Keratinocyte (primary cell): ENCODE measurements at regions not wholly inside any gene's neighbourhood (a gene's known extent, or its start where the extent isn't known, plus 50 kb on each side); places are given as distances from the start of the nearest gene placed in this dataset.

Experiments used
- DNase-seq: peaks from one replicate; pipeline ENCODE4 v3.0.0-alpha.2; 2011; ENCODE audit warnings: low read depth, missing footprints, low spot score
- FAIRE-seq: peaks from 2 replicates; lab custom pipeline; 2011; peaks lifted over from hg19 to GRCh38; lab: Jason Lieb, UNC
- H2AFZ ChIP-seq: 2 replicates; pipeline ENCODE4 v1.6.0; 2012; ENCODE audit warnings: low read length, control low read depth, inconsistent platforms; ENCODE audit not compliant: control insufficient read depth
- H3K27ac ChIP-seq: 2 replicates; pipeline ENCODE4 v1.5.1; 2011; ENCODE audit warnings: low read length; ENCODE audit not compliant: control insufficient read depth, insufficient read depth
- H3K27me3 ChIP-seq: 3 replicates; pipeline ENCODE4 v1.6.0; 2011; ENCODE audit warnings: low read length; ENCODE audit not compliant: control insufficient read depth, insufficient read depth; ENCODE audit errors: extremely low read depth
- H3K36me3 ChIP-seq, 2 experiments: 2 replicates in 1 of 2; 3 replicates in 1 of 2; pipeline ENCODE4 v1.5.1; 2011; ENCODE audit warnings: low read length in 2 of 2, mild to moderate bottlenecking in 1 of 2; ENCODE audit not compliant: control insufficient read depth in 2 of 2, insufficient read depth in 2 of 2; ENCODE audit errors: extremely low read depth in 1 of 2
- H3K4me1 ChIP-seq: 3 replicates; pipeline ENCODE4 v1.5.1; 2011; ENCODE audit warnings: low read length; ENCODE audit not compliant: control insufficient read depth, insufficient read depth; ENCODE audit errors: extremely low read depth
- H3K4me2 ChIP-seq: 3 replicates; pipeline ENCODE4 v1.6.0; 2011; ENCODE audit warnings: low read depth, low read length; ENCODE audit not compliant: control insufficient read depth, insufficient read depth; ENCODE audit errors: extremely low read depth
- H3K4me3 ChIP-seq, 3 experiments: fragments of 200-600 bp in 1 of 3; sonication (generic) in 1 of 3; 2 replicates in 2 of 3; 3 replicates in 1 of 3; pipeline ENCODE4 v1.5.1; 2011 to 2016; ENCODE audit warnings: low read length in 3 of 3, mild to moderate bottlenecking in 3 of 3, control low read depth in 2 of 3, inconsistent platforms in 1 of 3, low read depth in 1 of 3, mixed read lengths in 1 of 3, mixed run types in 1 of 3, moderate library complexity in 1 of 3; ENCODE audit not compliant: control insufficient read depth in 2 of 3, insufficient read depth in 2 of 3; ENCODE audit errors: extremely low read depth in 1 of 3
- H3K79me2 ChIP-seq: 2 replicates; pipeline ENCODE4 v1.6.0; 2012; ENCODE audit warnings: low read length; ENCODE audit not compliant: control insufficient read depth, insufficient read depth
- H3K9ac ChIP-seq: 3 replicates; pipeline ENCODE4 v1.6.0; 2011; ENCODE audit warnings: low read length; ENCODE audit not compliant: control insufficient read depth, insufficient read depth; ENCODE audit errors: extremely low read depth
- H3K9me1 ChIP-seq: 3 replicates; pipeline ENCODE4 v1.6.0; 2011; ENCODE audit warnings: low read length; ENCODE audit not compliant: control insufficient read depth, insufficient read depth; ENCODE audit errors: extremely low read depth
- H3K9me3 ChIP-seq: 2 replicates; pipeline ENCODE4 v1.5.1; 2012; ENCODE audit warnings: low read depth, low read length; ENCODE audit not compliant: control insufficient read depth
- H4K20me1 ChIP-seq: 3 replicates; pipeline ENCODE4 v1.6.0; 2011; ENCODE audit warnings: low read length; ENCODE audit not compliant: control insufficient read depth, insufficient read depth; ENCODE audit errors: extremely low read depth
- CTCF ChIP-seq, 3 experiments: IDR thresholded peaks in 1 of 3; conservative IDR thresholded peaks in 1 of 3; optimal IDR thresholded peaks in 1 of 3; 2 replicates in 2 of 3; 3 replicates in 1 of 3; pipeline versions ENCODE3 to v1.5.1; 2011; ENCODE audit warnings: low read length in 3 of 3, mild to moderate bottlenecking in 3 of 3, moderate library complexity in 2 of 3, control low read depth in 1 of 3, inconsistent platforms in 1 of 3; ENCODE audit not compliant: insufficient read depth in 2 of 3; ENCODE audit errors: extremely low read depth in 1 of 3
- EZH2 ChIP-seq: IDR thresholded peaks from one replicate; pipeline ENCODE4 v1.6.1; 2012; ENCODE audit warnings: inconsistent platforms, mild to moderate bottlenecking, low read length, moderate library complexity
- dilution Hi-C: fragments of 300-500 bp; cut with MboI; formaldehyde crosslinking; loops from one replicate; pipeline ENCODE4 v1.7.0; 2020; ENCODE audit warnings: low sequenced_read_pairs; ENCODE audit not compliant: extremely low pct_ligation_motif_present
- small RNA-seq, 3 experiments: library from RNA; depleted of rRNA; stranded (forward); fragments of <200 nt; gene quantifications; one replicate each; pipeline ENCODE3, GENCODE V24; 2012; ENCODE audit warnings: low read depth in 3 of 3, low replicate concordance in 1 of 3; ENCODE audit not compliant: insufficient read length in 3 of 3

GRCh38 chr13:61470786-61471185 lies 55.1 kb upstream of the PCDH20 start:
- no peak overlapping the region for H3K27ac ChIP-seq
- dilution Hi-C loops: no loop called here
- no peak overlapping the region for H3K4me2 ChIP-seq
- no peaks in the 10 kb centered on the region for H3K9me1 ChIP-seq
- no peak overlapping the region for H3K4me3 ChIP-seq
- H3K9ac ChIP-seq: no peak overlapping the region
- H4K20me1 ChIP-seq: no peaks in the 10 kb centered on the region
- FAIRE-seq (no peak), DNase-seq (no peak)
- no peak overlapping the region for H2AFZ ChIP-seq
- no peaks in the 10 kb centered on the region for H3K79me2 ChIP-seq
- no peaks in the 10 kb centered on the region for H3K36me3 ChIP-seq
- H3K27me3 ChIP-seq: no peaks in the 10 kb centered on the region
- TF ChIP-seq CTCF (optimal IDR thresholded peaks at IDR 0.05 in 1 of 3, IDR thresholded peaks at IDR 0.05 in 1 of 3, conservative IDR thresholded peaks at IDR 0.05 in 1 of 3; ENCODE audit: extremely low read depth in 1 of 3, insufficient read depth in 2 of 3, low read length in 3 of 3): no peak
- no peak for TF ChIP-seq EZH2
- no peaks in the 10 kb centered on the region for H3K4me1 ChIP-seq
- H3K9me3 ChIP-seq: no peaks in the 10 kb centered on the region

GRCh38 chr13:61466280-61466679 lies 50.6 kb upstream of the PCDH20 start:
- DNase-seq (no peak), FAIRE-seq (no peak)
- H3K9ac ChIP-seq: no peak overlapping the region
- H3K9me1 ChIP-seq: no peaks in the 10 kb centered on the region
- no peaks in the 10 kb centered on the region for H4K20me1 ChIP-seq
- dilution Hi-C loops: no loop called here
- no peak overlapping the region for H3K4me3 ChIP-seq
- no peak overlapping the region for H3K4me2 ChIP-seq
- H2AFZ ChIP-seq: no peak overlapping the region
- H3K27ac ChIP-seq: no peak overlapping the region
- H3K4me1 ChIP-seq: no peaks in the 10 kb centered on the region
- no peaks in the 10 kb centered on the region for H3K27me3 ChIP-seq
- no peaks in the 10 kb centered on the region for H3K79me2 ChIP-seq
- H3K36me3 ChIP-seq: no peaks in the 10 kb centered on the region
- TF ChIP-seq EZH2: no peak
- peak in 1 of 3 experiments; percentile 13 for TF ChIP-seq CTCF (optimal IDR thresholded peaks at IDR 0.05 in 1 of 3, IDR thresholded peaks at IDR 0.05 in 1 of 3, conservative IDR thresholded peaks at IDR 0.05 in 1 of 3; ENCODE audit: extremely low read depth in 1 of 3, insufficient read depth in 2 of 3, low read length in 3 of 3)
- H3K9me3 ChIP-seq: no peaks in the 10 kb centered on the region

Small RNA genes lying in the stretch of these regions (small RNA-seq; reads per million reads assigned to genes)
- gene AL353765.1 (0 reads per million in 3 experiments), gene AL356102.1 (0 reads per million in 3 experiments), gene MIR4704 (0 reads per million in 3 experiments), gene MIR548X2 (0 reads per million in 3 experiments), gene RNU6-81P (0 reads per million in 3 experiments)
